GM20431 (cell line): ENCODE measurements at regions not wholly inside any gene's neighbourhood (a gene's known extent, or its start where the extent isn't known, plus 50 kb on each side); places are given as distances from the start of the nearest gene placed in this dataset.

Experiments
- in situ Hi-C: fragments of 300-500 bp; cut with MseI, MboI; formaldehyde crosslinking; loops from one replicate; pipeline ENCODE4 v1.15.0; 2020; ENCODE audit warnings: low sequenced_read_pairs; ENCODE audit not compliant: unreplicated experiment

DNA sequence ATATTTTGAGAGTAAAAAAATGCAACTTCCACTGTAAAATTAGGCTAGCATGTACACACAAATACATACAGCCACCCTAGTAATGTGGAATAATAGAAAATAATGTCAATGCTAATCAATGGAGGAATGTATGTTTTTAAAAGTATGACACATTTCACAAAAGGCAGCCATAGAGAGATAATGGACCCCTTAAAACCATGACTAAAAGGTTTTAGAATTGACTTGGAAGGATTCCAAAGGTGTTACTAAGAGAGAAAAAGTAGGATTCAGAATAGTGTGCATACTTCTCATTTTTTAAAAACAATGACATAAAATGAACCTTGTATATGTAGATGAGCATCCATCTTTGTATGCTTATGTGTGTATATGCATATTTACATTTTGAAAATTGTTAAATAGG is 597.9 kb upstream of the PCDH9 start:
- in situ Hi-C loops: no loop called here

DNA sequence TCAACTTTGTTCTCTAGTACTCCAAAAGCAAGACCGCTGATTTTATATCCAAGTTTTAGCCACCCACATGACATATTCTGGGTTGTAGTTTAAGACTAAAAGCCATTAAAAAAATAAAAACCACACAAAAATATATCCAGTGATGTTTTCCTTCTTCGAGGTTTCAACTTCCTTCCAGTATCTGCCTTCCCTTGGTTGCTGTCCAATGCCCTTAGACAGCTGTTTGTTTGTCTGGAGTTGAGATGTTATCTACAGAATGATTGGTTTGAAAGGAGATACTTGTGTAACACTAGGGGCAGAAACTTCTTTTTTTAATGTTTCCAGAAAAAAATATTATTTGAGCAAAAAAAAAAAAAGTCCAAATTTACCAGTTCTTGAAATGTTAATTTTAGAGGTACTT is 591.5 kb upstream of the PCDH9 start:
- in situ Hi-C loops: no loop called here

DNA sequence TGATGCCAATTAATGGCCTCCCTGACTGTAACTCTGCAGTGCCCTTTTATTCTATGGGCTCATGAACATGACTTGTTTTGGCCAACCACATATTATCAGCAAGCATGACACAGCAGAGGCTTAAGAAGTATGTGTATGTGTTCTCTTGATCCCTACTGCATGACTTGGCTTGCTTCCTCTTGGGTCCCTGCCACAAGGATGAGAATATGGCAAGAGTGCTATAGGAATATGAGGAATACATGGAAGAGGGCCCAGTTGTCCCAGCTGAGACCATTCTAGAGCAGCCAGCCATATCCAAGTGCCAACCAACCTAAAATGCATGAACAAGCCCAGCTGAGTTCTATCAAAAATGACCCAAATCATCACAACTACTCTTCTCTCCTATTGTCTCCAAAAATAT is 576.7 kb upstream of the PCDH9 start:
- in situ Hi-C loops: no loop called here

DNA sequence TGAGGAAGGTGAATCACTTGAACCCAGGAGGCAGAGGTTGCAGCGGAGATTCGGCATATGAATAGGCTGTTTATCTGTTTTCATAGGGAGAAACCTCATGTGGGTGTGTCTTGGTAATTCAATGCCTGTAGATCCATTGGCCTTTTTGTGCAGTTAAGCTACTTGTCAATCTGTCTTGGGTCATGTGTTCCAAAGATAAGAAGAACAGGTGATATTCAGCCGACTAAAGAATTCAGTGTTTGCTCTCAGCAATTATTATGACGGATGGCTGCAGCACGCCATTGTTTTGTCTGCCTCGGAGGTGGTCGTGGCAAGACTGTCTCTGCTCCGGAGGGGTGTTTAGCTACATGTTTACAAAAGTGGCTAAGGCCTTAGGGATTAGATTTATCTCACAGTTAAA is 573.0 kb upstream of the PCDH9 start:
- in situ Hi-C loops: no loop called here

DNA sequence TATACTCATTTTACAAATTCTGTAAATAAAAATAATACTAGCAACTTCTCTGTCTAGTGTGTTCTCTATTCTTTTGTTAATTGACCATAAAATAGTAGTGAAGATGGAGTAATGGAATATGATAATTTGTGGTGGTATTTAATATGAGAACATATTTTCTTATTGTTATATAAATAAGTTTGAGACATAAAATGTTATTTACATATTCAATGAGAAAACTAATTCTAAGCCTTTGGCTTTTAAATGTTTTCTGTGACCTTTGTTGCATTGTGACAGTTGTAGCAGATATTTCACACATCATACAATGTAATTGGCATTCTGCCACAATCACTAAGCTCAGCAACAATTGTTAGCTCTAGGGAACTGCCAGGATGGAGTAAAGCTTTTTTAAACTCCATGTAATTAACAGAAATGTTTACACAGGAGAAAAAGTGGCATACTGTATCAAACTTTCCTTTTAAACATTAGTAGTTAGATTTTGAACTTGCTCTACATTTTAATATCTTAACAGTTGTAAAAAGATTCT is 562.1 kb upstream of the PCDH9 start:
- in situ Hi-C loops: no loop called here

DNA sequence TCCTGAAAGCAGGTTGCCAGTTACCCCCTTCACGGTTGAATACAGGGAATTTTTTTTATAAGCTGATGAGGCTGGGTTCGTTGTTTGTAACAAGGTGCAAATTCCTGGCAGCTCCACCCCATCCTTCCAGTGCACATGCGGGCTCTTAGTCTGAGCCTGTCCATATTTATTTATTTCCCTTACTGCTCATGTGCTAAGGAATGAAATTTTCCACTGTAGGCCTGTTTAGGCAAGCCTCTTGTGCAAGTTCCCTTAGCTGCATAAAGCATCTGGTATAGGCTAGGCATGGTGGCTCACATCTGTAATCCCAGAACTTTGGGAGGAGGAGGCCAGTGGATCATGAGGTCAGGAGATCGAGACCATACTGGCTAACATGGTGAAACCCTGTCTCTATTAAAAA is 560.9 kb upstream of the PCDH9 start:
- in situ Hi-C loops: no loop called here

DNA sequence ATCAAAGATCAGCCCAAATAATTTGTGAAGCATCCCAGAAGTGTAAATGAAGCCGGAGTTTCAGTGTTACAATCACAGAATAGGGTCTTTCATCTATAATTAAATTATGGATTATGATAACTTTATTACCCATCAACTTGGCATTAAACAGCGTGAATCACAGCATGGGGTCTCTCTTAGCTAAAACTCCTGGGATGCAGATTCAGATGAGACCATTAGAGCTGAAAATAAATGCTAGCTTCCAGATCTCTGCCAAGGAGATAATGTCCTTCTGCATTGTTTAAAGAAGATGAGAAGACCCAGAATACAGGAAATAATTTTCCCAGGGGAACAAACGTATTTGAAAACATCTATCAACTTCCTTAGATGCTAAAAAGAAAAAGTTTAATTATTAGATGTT is 546.0 kb upstream of the PCDH9 start:
- in situ Hi-C loops: no loop called here

DNA sequence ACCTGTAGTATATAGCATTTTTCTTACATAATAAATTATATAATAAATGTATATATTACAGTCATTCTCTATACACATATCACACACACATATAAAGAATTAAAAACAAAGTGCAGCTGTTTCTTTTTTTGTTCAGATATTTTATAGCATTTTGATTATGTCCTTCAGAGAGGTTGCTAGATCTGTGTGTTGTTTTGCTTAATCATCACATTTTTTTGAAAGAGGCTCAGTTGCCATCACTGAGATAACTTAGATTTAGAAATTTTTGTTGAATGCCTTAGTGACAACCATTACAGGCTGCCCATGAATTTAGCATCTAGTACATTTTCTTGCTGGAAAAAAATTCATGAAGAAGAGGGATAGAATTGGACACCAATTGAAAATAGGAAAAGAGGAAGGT is 545.2 kb upstream of the PCDH9 start:
- in situ Hi-C loops: no loop called here

DNA sequence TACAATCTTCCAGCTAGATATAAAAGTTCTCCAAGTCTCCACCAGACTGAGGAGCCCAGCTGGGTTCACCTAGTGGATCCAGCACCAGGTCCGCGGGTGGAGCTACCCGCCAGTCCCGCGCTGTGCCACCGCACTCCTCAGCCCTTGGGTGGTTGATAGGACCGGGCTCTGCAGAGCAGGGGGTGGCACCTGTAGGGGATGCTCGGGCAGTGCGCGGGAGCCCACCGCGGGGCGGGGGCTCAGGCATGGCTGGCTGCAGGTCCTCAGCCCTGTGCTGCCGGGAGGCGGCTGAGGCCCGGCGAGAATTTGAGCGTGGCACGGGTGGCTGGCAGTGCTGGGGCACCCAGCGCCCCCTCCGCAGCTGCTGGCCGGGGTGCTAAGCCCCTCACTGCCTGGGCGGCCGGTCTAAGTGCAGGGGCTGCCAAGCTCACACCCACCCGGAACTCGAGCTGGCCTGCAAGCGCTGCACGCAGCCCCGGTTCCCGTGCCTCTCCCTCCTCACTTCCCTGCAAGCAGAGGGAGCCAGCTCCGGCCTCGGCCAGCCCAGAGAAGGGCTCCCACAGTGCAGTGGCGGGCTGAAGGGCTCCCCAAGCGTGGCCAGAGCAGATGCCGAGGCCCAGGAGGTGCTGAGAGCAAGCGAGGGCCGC is 542.8 kb upstream of the PCDH9 start:
- in situ Hi-C loops: no loop called here

DNA sequence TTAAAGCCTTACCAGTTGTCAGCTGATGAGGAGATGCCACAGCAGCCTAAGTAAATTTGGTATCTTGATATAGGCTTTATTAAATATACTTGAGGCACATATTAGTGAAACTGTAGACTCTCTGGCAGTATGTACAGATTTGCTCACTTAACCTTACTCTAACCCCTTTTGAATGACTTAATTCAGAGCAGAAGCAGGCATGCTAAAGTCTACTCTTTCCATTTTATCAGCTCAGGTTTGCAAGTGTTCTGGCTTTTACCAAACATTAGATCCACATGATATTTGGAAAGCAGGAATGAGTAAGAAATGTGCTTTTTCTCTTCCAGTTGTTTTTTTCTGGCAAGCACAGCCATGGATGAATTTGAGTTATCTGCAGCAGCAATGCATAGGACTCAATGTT is 541.0 kb upstream of the PCDH9 start:
- in situ Hi-C loops: no loop called here

DNA sequence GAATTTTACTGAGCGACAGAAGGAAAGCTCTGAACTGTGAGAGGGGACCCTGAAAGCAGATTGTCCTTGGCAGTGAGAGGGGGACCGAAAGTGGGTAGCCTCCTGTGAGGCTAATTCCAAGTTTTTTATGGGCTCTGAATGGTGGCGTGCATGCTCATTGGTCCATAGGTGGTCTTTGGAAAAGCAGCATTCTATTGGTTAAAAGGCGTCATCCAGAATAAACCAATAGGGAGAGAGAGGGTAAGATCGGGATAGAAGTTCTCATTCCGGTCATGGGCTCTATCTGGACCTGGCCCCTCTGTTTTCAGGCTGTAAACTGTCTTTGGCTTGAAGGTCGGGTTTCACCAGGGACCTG is 539.8 kb upstream of the PCDH9 start:
- in situ Hi-C loops: no loop called here

DNA sequence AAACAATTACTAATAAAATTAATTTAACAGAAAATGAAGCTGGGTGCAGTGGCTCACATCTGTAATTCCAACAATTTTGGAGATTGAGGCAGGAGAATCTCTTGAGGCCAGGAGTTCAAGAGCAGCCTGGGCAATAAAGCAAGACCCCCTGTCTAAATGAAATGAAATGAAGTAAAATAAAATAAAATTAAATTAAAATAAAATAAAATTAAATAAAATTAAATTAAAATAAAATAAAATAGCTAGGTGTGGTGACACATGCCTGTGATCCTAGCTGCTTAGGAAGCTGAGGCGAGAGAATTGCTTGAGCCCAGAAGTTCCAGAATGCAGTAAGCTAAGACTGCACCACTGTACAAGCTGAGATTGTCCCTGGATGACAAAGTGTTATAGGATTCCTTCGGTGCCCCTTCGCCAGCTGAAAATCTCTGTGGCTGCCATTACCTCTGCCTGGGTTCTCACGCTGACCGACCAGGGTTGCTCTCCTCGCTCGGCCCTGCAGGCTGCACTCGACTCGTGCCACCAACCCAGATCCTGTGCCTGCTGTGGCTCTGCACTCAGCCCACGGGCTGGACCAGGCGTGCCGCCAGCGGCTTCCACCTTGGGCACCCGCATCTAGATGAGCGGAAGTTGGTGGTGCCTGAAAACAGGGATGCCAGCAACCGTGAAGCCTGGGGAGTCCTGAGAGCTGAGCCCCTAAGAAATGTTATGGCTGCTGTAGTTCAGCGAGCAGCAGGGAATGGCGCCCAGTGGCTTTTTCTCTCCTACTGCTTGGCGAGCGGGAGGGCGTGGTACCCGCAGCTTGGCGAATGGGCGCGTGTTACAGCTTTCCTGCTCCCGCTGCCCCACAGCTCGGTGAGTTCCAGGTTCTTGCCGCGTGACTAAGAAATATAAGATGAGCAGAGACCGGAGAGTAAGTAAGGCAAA is 539.2 kb upstream of the PCDH9 start:
- in situ Hi-C loops: no loop called here

DNA sequence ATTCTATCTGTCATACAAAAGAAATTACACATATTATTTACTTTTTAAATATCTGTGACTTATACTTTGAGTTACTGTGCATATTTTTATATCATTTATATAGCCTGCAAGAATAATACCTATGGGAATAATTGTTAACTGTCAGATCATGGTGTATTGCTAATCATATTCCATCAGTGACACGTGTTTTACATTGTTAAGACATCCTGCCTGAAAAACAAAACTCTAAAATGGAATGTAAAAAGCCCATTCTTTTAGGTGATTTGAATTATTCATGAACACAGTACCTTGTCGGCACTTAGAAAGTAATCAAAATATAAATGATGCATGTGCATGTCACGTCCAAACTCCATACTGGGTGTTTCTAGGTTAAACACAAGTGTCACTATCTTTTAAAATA is 533.8 kb upstream of the PCDH9 start:
- in situ Hi-C loops: no loop called here

DNA sequence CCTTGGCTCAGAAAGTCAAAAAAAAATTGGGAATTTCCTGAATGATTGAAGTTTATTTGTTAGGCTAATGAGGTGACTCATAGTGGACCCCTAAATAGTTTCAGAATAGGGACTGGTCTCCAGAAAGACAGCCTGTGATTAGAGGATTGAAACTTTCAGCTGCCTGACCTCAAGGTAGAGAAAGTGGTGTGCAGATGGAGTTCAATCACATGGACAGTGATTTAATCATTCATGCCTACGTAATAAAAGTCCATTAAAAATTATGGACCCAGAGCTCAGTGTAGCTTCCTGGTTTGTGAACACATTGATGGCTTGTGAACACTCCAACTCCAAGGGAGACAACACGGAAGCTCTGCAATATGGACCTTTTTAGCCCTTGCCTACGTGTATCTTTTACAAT is 533.2 kb upstream of the PCDH9 start:
- in situ Hi-C loops: no loop called here

DNA sequence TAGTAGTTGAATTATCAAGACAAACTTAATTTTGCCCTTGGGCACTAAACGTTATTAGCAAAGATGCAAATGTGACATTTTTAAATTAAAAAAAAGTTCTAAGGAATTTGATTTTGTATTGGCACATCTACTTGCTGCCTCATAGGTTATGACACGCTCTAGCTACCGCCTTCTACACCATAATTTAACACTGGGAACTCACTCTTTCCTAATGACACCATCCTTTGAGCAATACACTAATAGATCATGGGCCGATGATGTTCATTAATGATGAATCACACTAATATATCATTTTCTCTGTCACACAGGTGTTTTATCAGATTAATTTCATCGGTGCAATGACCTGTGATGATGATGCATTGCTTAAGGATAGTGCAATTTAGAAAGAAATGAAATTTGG is 528.8 kb upstream of the PCDH9 start:
- in situ Hi-C loops: no loop called here

DNA sequence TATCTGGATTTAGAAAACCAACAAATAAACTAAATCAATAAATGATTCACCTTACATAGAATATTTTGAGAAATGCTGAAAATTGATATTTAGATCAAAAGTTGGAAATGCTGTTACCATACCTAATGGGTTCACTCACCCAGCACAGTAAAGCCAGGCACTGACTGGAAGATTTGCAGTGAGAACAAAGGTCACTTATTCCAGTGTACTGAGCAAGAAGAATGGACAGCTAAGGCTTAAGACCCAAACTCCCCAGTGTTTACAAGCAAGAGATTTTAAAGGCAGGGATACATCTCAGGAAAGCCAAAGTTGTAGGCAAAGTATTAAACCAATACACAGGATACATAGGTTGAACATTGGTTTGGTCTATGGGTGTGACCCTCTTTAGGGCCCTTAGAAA is 523.9 kb upstream of the PCDH9 start:
- in situ Hi-C loops: no loop called here

DNA sequence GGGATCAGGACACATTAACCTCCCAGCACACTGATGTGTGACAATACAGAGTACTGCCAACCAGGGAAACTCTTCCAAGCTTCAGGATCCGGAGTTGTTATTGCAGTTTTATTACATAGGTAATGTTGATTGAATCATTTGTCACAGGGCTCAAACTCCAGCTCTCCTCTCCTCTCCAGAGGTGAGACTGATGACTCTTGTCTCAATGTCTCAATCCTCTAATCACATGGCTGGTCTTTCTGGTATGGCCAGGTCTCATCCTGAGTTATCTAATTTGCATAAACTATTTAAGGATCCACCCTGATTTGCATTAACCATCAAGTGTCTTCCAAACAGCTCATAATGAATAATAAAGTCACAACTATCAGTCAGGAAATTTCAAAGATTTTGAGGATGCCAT is 522.6 kb upstream of the PCDH9 start:
- in situ Hi-C loops: no loop called here

DNA sequence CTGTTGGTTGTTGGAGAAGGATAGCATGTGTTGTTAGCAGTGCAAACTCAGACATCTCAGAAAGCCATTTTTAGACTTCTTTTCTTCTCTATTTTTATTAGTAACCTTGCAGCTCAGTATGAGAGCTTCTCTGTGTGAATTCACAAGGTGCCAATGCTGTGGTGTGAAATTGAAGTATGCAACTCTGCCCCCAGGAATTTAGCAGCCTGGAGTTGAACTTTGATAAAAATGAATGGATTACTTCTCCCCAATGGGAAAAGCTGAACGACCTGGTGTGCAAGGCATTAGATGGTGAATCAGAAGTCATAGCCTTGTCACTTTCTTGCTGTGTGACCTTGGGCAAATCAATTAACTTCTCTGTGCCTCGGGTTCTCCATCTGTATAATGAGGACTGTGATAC is 512.3 kb upstream of the PCDH9 start:
- in situ Hi-C loops: no loop called here

DNA sequence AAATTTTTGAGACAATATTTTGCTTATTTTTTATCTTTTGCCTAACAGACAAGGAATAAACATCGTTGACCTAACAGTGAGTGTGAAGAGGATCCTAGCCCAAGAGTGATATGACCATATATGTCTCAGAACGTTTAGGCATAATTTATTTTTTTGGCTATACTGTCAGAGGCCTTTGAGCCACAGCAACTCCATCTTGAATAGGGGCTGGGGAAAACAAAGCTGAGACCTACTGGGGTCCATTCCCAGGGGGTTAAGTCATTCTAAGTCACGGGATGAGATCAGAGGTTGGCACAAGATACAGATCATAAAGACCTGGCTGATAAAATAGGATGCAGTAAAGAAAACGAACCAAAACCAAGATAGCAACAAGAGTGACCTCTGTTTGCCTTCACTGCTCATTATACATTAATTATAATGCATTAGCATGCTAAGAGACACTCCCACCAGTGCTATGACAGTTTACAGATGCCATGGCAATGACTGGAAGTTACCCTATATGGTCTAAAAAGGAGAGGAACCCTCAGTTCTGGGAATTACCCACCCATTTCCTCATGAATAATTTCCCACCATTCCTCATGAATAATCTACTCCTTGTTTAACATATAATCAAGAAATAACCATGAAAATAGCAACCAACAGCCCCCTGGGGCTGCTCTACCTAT is 510.9 kb upstream of the PCDH9 start:
- in situ Hi-C loops: no loop called here

DNA sequence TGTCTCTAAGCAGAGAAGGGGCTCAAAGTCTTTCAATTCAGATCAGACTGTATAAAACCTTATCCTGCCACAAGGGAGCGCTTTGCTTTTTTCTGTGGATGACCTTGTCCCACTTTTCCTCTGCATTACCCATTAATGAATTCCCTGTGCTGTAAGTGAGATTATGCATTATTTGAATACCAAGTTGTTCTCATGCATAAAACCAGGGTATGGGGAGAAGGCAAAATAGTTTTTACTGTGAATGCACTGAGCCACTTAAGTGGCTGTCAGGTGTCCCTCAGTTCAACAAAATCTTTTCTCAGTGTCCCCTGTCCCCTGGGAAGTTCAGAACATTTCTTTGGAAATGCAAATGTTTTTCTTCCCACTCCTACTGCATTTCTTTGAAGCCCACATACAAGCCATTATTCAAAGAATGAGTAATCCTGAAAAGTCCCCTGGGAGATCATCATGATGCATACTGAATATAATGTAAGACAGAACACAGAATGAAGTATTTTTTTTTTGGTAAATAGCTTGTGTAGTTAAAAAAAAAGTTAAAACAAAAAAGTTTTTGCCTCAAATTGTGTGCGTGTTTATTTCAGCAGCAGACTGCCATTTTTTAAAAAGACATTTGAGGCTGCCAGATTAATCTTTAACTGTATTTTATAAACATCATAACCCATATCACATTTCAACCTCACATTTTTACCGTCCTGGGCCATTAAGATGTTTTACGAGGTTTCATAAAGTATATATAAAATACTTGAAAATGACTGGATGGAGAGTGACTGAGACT is 506.7 kb upstream of the PCDH9 start:
- in situ Hi-C loops: no loop called here
